ENCODE measurements at regions not wholly inside any gene's neighbourhood (a gene's known extent, or its start where the extent isn't known, plus 50 kb on each side); places are given as distances from the start of the nearest gene placed in this dataset.

- TF ChIP-seq CTCF (IDR thresholded peaks at IDR 0.05; ENCODE audit: low read depth, low read length, poor library complexity, severe bottlenecking) (no peak), EZH2phosphoT487 (IDR thresholded peaks at IDR 0.05; ENCODE audit: borderline replicate concordance, low read length) (no peak)
These were observed 101.2 kb upstream of the GDNF start for GRCh38 chr5:37940931-37941623.

GRCh38 chr5:37938861-37939260, 99.0 kb upstream of the GDNF start:
- Histone ChIP-seq H3K79me2 (ENCODE audit: control insufficient read depth, low read length) (no peaks in the 10 kb centered on the region), H3K27me3 (ENCODE audit: control insufficient read depth, low read length) (no peaks in the 10 kb centered on the region), H3K4me1 (ENCODE audit: control insufficient read depth, low read length) (no peaks in the 10 kb centered on the region), H3K27ac (ENCODE audit: low read depth, low read length) (no peak overlapping the region), H3K9me3 (ENCODE audit: control insufficient read depth, insufficient read depth, low read length) (no peaks in the 10 kb centered on the region), H3F3A (ENCODE audit: control insufficient read depth, insufficient read depth) (no peaks in the 10 kb centered on the region), H3K9me2 (replicated peaks; ENCODE audit: control insufficient read depth, low read length) (no peaks in the 10 kb centered on the region), H3K36me3 (ENCODE audit: control insufficient read depth, low read length) (no peaks in the 10 kb centered on the region), H4K20me1 (ENCODE audit: control insufficient read depth, insufficient read depth, low read depth, low read length) (no peaks in the 10 kb centered on the region), H3K4me3 (ENCODE audit: low read length) (no peak overlapping the region), H3K4me2 (ENCODE audit: low read length) (no peak overlapping the region)
- TF ChIP-seq EZH2phosphoT487 (IDR thresholded peaks at IDR 0.05; ENCODE audit: borderline replicate concordance, low read length) (no peak), CTCF (IDR thresholded peaks at IDR 0.05; ENCODE audit: low read depth, low read length, poor library complexity, severe bottlenecking) (no peak)

More at GRCh38 chr5:37940931-37941623, 101.2 kb upstream of the GDNF start:
- no peaks in the 10 kb centered on the region for H3K27me3 ChIP-seq (ENCODE audit: control insufficient read depth, low read length)
- no peak overlapping the region for H3K4me2 ChIP-seq (ENCODE audit: low read length)
- no peak overlapping the region for H3K27ac ChIP-seq (ENCODE audit: low read depth, low read length)
- no peaks in the 10 kb centered on the region for H3K79me2 ChIP-seq (ENCODE audit: control insufficient read depth, low read length)
- no peak overlapping the region for H3K4me3 ChIP-seq (ENCODE audit: low read length)
- no peaks in the 10 kb centered on the region for H3K9me3 ChIP-seq (ENCODE audit: control insufficient read depth, insufficient read depth, low read length)
- H4K20me1 ChIP-seq (ENCODE audit: control insufficient read depth, insufficient read depth, low read depth, low read length), result no peaks in the 10 kb centered on the region
- H3F3A ChIP-seq (ENCODE audit: control insufficient read depth, insufficient read depth), result no peaks in the 10 kb centered on the region
- H3K36me3 ChIP-seq (ENCODE audit: control insufficient read depth, low read length), result no peaks in the 10 kb centered on the region
- no peaks in the 10 kb centered on the region for H3K9me2 ChIP-seq (replicated peaks; ENCODE audit: control insufficient read depth, low read length)
- H3K4me1 ChIP-seq (ENCODE audit: control insufficient read depth, low read length), result no peaks in the 10 kb centered on the region

- Histone ChIP-seq H3K9me3 (ENCODE audit: control insufficient read depth, insufficient read depth, low read length) (no peaks in the 10 kb centered on the region), H3K4me2 (ENCODE audit: low read length) (no peak overlapping the region), H3K27me3 (ENCODE audit: control insufficient read depth, low read length) (no peaks in the 10 kb centered on the region), H3K79me2 (ENCODE audit: control insufficient read depth, low read length) (no peaks in the 10 kb centered on the region), H3K36me3 (ENCODE audit: control insufficient read depth, low read length) (no peaks in the 10 kb centered on the region), H4K20me1 (ENCODE audit: control insufficient read depth, insufficient read depth, low read depth, low read length) (no peaks in the 10 kb centered on the region), H3K27ac (ENCODE audit: low read depth, low read length) (no peak overlapping the region), H3K9me2 (replicated peaks; ENCODE audit: control insufficient read depth, low read length) (no peaks in the 10 kb centered on the region), H3K4me3 (ENCODE audit: low read length) (no peak overlapping the region), H3F3A (ENCODE audit: control insufficient read depth, insufficient read depth) (no peaks in the 10 kb centered on the region), H3K4me1 (ENCODE audit: control insufficient read depth, low read length) (no peaks in the 10 kb centered on the region)
- TF ChIP-seq EZH2phosphoT487 (IDR thresholded peaks at IDR 0.05; ENCODE audit: borderline replicate concordance, low read length), result no peak
- TF ChIP-seq CTCF (IDR thresholded peaks at IDR 0.05; ENCODE audit: low read depth, low read length, poor library complexity, severe bottlenecking), result no peak
These were observed 98.4 kb upstream of the GDNF start for GRCh38 chr5:37938076-37938852.

Data from DOHH2 (cell line).